ENCODE measurements at regions not wholly inside any gene's neighbourhood (a gene's known extent, or its start where the extent isn't known, plus 50 kb on each side); places are given as distances from the start of the nearest gene placed in this dataset.
"Not testable (repeated sequence)": the region's sequence is repeated elsewhere in the genome, so short reads cannot be mapped to it uniquely, and the experiment has no call there.

DNA sequence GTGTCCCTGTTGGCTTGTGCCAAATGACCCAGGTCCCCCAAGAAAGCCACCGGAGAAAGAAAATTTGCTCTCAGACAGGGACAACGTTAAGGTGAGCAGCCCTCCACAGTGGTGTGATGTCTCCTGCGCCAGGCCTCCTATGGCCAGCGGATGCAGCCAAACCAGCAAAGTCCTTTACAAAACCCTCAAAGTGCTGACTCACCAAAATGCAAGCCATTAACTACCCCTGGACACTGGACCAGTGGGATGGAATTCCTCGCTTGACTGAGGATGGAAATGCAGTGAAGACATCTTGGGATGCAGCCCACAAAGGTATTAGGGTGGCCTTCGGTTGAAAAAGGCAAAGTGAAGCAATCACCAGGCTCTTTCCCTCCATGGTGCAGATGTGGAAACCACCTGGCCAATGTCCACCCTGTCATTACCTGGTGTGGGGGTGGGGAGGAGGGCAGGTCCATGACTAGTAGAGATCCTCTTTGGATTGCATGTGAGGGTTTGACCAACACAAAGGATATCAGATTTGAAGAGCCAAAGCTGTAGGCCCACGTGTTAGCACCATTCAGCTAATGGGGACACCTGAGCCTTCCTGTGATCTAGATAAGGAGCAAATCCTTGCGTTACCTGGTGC lies 127.4 kb upstream of the SLC6A11 start:
- no peaks in the 10 kb centered on the region for H3K9me3 Mint-ChIP-seq (ENCODE audit: low read depth, unreplicated experiment)
- H3K27ac Mint-ChIP-seq (ENCODE audit: unreplicated experiment), result no peak overlapping the region
- BruUV-seq (replicated peaks), result no TSS peak
- H3K36me3 Mint-ChIP-seq (ENCODE audit: insufficient read depth, unreplicated experiment), result no peaks in the 10 kb centered on the region
- CTCF ChIA-PET, result no interaction called here
- no peak for DNase-seq
- intact Hi-C loops (cut with micrococcal nuclease; ENCODE audit: unreplicated experiment), result no loop called here
- no peaks in the 10 kb centered on the region for H3K4me1 Mint-ChIP-seq (ENCODE audit: low read depth, unreplicated experiment)
- peaks cover 69% of the 10 kb centered on the region for H3K27me3 Mint-ChIP-seq (ENCODE audit: unreplicated experiment)
- H3K4me3 Mint-ChIP-seq (ENCODE audit: low read depth, unreplicated experiment), result no peak overlapping the region
- TF ChIP-seq, protein P1, sequence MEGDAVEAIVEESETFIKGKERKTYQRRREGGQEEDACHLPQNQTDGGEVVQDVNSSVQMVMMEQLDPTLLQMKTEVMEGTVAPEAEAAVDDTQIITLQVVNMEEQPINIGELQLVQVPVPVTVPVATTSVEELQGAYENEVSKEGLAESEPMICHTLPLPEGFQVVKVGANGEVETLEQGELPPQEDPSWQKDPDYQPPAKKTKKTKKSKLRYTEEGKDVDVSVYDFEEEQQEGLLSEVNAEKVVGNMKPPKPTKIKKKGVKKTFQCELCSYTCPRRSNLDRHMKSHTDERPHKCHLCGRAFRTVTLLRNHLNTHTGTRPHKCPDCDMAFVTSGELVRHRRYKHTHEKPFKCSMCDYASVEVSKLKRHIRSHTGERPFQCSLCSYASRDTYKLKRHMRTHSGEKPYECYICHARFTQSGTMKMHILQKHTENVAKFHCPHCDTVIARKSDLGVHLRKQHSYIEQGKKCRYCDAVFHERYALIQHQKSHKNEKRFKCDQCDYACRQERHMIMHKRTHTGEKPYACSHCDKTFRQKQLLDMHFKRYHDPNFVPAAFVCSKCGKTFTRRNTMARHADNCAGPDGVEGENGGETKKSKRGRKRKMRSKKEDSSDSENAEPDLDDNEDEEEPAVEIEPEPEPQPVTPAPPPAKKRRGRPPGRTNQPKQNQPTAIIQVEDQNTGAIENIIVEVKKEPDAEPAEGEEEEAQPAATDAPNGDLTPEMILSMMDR (IDR thresholded peaks at IDR 0.05; ENCODE audit: unreplicated experiment), result no peak

DNA sequence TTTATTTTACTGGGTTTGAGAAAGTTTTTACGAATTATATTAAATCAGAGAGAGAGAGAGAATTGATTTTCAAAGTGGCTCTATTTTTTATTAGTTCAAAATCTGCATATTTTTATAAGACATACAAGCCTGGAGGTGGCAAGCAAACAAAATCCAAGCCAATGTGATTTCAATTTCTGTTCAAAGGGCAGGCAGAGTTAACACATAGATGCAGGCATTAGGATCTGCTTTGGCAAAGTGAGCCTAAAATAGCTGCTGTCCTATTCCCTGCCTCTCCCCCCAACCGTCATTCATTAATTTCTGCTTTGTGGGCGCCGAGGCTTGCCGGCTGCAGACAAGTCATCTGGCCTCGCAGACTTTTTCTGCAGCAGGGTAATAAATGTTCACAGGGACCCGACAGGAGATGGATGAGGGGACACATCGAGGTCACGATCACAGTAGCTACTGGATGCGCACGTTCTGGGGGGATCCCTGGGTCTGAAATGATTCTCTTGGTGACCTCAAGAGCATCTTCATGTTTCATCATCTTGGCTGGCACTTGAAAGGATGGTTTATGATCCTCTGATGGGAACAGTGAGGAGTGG lies 123.9 kb upstream of the SLC6A11 start:
- DNase-seq, result no peak
- Mint-ChIP-seq H3K36me3 (ENCODE audit: insufficient read depth, unreplicated experiment) (no peaks in the 10 kb centered on the region), H3K9me3 (ENCODE audit: low read depth, unreplicated experiment) (no peaks in the 10 kb centered on the region), H3K27me3 (ENCODE audit: unreplicated experiment) (peaks cover 83% of the 10 kb centered on the region), H3K4me3 (ENCODE audit: low read depth, unreplicated experiment) (no peak overlapping the region), H3K4me1 (ENCODE audit: low read depth, unreplicated experiment) (no peaks in the 10 kb centered on the region), H3K27ac (ENCODE audit: unreplicated experiment) (no peak overlapping the region)
- CTCF ChIA-PET, result no interaction called here
- intact Hi-C loops (cut with micrococcal nuclease; ENCODE audit: unreplicated experiment), result loop anchor here (5.0 kb wide), 1 partner anchor 355 kb away; no protein-coding TSS in a partner anchor
- TF ChIP-seq, protein P1 (IDR thresholded peaks at IDR 0.05; ENCODE audit: unreplicated experiment), result no peak
- no TSS peak for BruUV-seq (replicated peaks)

DNA sequence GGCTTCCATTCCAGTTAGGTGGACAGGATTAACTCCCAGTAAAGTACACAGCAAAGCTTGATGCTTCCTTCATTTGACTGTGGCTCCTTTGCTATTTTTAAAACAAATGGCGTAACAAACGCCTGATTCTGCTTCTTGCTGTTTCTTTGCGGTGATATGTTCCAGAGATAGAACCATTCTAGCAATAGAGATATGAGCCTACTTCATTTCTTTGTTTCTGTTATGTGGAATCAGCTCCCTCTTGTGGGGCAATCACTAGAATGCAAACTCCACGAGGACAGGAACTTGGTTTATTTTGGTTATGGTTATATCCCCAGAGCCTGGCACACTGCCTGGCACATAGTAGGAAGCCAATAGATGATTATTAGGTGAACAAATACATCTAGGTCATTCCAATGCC lies 122.6 kb upstream of the SLC6A11 start:
- intact Hi-C loops (cut with micrococcal nuclease; ENCODE audit: unreplicated experiment), result loop anchor here (5.0 kb wide), 1 partner anchor 354 kb away; no protein-coding TSS in a partner anchor
- Mint-ChIP-seq H3K36me3 (ENCODE audit: insufficient read depth, unreplicated experiment) (no peaks in the 10 kb centered on the region), H3K4me3 (ENCODE audit: low read depth, unreplicated experiment) (no peak overlapping the region), H3K27me3 (ENCODE audit: unreplicated experiment) (peaks cover 87% of the 10 kb centered on the region), H3K9me3 (ENCODE audit: low read depth, unreplicated experiment) (no peaks in the 10 kb centered on the region), H3K27ac (ENCODE audit: unreplicated experiment) (no peak overlapping the region), H3K4me1 (ENCODE audit: low read depth, unreplicated experiment) (no peaks in the 10 kb centered on the region)
- no peak for DNase-seq
- TF ChIP-seq, protein P1 (IDR thresholded peaks at IDR 0.05; ENCODE audit: unreplicated experiment), result no peak
- CTCF ChIA-PET, result interaction anchor here (0.8 kb wide), 1 partner anchor 12 kb away, joined by 3 read pairs; no protein-coding TSS in a partner anchor
- no TSS peak for BruUV-seq (replicated peaks)

DNA sequence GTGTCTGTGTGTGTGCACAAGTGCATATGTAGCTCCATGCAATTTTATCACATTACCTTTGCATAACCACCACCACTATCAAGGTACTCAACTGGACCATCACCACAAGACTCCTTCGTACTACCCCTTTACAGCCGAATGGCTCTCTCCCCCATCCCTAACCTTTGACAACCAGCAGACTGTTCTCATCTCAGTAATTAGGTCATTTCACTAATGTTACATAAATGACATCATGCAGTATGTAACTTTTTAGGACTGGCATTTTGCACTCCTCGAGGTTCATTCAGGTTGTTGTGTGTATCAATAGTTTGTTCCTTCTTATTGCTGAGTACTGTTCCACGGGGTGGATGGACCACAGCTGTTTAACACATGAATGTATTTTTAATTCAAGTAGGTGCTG lies 121.8 kb upstream of the SLC6A11 start:
- CTCF ChIA-PET, result no interaction called here
- intact Hi-C loops (cut with micrococcal nuclease; ENCODE audit: unreplicated experiment), result loop anchor here (5.0 kb wide), 1 partner anchor 353 kb away; no protein-coding TSS in a partner anchor

DNA sequence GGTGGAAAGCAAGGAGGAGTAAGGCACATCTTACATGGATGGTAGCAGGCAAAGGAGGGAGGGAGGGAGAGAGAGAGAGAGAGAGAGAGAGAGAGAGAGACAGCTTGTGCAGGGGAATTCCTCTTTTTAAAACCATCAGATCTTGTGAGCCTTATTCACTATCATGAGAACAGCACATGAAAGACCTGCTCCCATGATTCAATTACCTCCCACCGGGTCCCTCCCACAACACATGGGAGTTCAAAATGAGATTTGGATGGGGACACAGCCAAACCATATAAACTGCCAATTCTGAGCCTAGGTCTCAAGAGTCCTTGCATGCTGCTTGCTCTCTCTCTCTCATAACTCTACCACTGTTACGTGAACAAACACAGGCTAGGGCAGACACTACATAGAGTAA lies 120.8 kb upstream of the SLC6A11 start:
- H3K4me3 Mint-ChIP-seq (ENCODE audit: low read depth, unreplicated experiment); CTCF ChIA-PET; H3K4me1 Mint-ChIP-seq (ENCODE audit: low read depth, unreplicated experiment); H3K27ac Mint-ChIP-seq (ENCODE audit: unreplicated experiment); BruUV-seq (replicated peaks); H3K36me3 Mint-ChIP-seq (ENCODE audit: insufficient read depth, unreplicated experiment); intact Hi-C loops (cut with micrococcal nuclease; ENCODE audit: unreplicated experiment); DNase-seq; H3K9me3 Mint-ChIP-seq (ENCODE audit: low read depth, unreplicated experiment): not testable (repeated sequence)
- peaks cover 92% of the 10 kb centered on the region for H3K27me3 Mint-ChIP-seq (ENCODE audit: unreplicated experiment)

More for the DNA sequence above, 121.8 kb upstream of the SLC6A11 start:
- no peaks in the 10 kb centered on the region for H3K9me3 Mint-ChIP-seq (ENCODE audit: low read depth, unreplicated experiment)
- H3K4me3 Mint-ChIP-seq (ENCODE audit: low read depth, unreplicated experiment), result no peak overlapping the region
- no peaks in the 10 kb centered on the region for H3K36me3 Mint-ChIP-seq (ENCODE audit: insufficient read depth, unreplicated experiment)
- no peak for DNase-seq
- no peak overlapping the region for H3K27ac Mint-ChIP-seq (ENCODE audit: unreplicated experiment)
- peaks cover 89% of the 10 kb centered on the region for H3K27me3 Mint-ChIP-seq (ENCODE audit: unreplicated experiment)
- no TSS peak for BruUV-seq (replicated peaks)
- H3K4me1 Mint-ChIP-seq (ENCODE audit: low read depth, unreplicated experiment), result no peaks in the 10 kb centered on the region
- TF ChIP-seq, protein P1 (IDR thresholded peaks at IDR 0.05; ENCODE audit: unreplicated experiment), result no peak
